Mesendoderm (in vitro differentiated cells): ENCODE measurements at regions not wholly inside any gene's neighbourhood (a gene's known extent, or its start where the extent isn't known, plus 50 kb on each side); places are given as distances from the start of the nearest gene placed in this dataset.
"Not testable (repeated sequence)": the region's sequence is repeated elsewhere in the genome, so short reads cannot be mapped to it uniquely, and the experiment has no call there.

Experiments
- DNase-seq: peaks from one replicate; pipeline ENCODE4 v3.0.0; 2013
- H2AK5ac ChIP-seq: 2 replicates; pipeline ENCODE4 v1.6.1; 2013; ENCODE audit warnings: low read length, inconsistent platforms
- H2BK120ac ChIP-seq: 2 replicates; pipeline ENCODE4 v1.6.1; 2013; ENCODE audit warnings: low read depth, mild to moderate bottlenecking, low read length, moderate library complexity, mixed read lengths
- H2BK15ac ChIP-seq: replicated peaks from 2 replicates; pipeline ENCODE4 v1.6.1; 2013; ENCODE audit warnings: low read depth, mild to moderate bottlenecking, moderate library complexity
- H2BK5ac ChIP-seq: 2 replicates; pipeline ENCODE4 v1.6.1; 2013; ENCODE audit warnings: low read length, inconsistent platforms
- H3K18ac ChIP-seq: 2 replicates; pipeline ENCODE4 v1.6.1; 2013; ENCODE audit warnings: mild to moderate bottlenecking, low read length, mixed read lengths
- H3K23ac ChIP-seq: one replicate; pipeline ENCODE4 v1.6.1; 2013; ENCODE audit warnings: low read length
- H3K27ac ChIP-seq: 2 replicates; pipeline ENCODE4 v1.5.1; 2013; ENCODE audit warnings: low read depth, mild to moderate bottlenecking, inconsistent platforms, low read length, moderate library complexity
- H3K27me3 ChIP-seq: 2 replicates; pipeline ENCODE4 v1.6.1; 2013; ENCODE audit warnings: low read length, control low read depth, mild to moderate bottlenecking, inconsistent platforms; ENCODE audit not compliant: insufficient read depth, poor library complexity
- H3K36me3 ChIP-seq: 2 replicates; pipeline ENCODE4 v1.6.1; 2013; ENCODE audit warnings: low read length, inconsistent platforms; ENCODE audit not compliant: control insufficient read depth, insufficient read depth
- H3K4ac ChIP-seq: one replicate; pipeline ENCODE4 v1.6.1; 2013; ENCODE audit warnings: low read depth, mild to moderate bottlenecking, low read length, moderate library complexity
- H3K4me1 ChIP-seq: 2 replicates; pipeline ENCODE4 v1.6.1; 2013; ENCODE audit warnings: low read depth, low read length, inconsistent platforms; ENCODE audit not compliant: control insufficient read depth
- H3K4me2 ChIP-seq: 2 replicates; pipeline ENCODE4 v1.6.1; 2013; ENCODE audit warnings: low read length
- H3K4me3 ChIP-seq: 2 replicates; pipeline ENCODE4 v1.5.1; 2013; ENCODE audit warnings: mild to moderate bottlenecking, low read length
- H3K56ac ChIP-seq: one replicate; pipeline ENCODE4 v1.6.1; 2013; ENCODE audit warnings: low read length
- H3K79me1 ChIP-seq: 2 replicates; pipeline ENCODE4 v1.6.1; 2013; ENCODE audit warnings: low read length, inconsistent platforms
- H3K79me2 ChIP-seq: 2 replicates; pipeline ENCODE4 v1.6.1; 2013; ENCODE audit warnings: mild to moderate bottlenecking, low read length; ENCODE audit not compliant: control insufficient read depth, insufficient read depth
- H3K9ac ChIP-seq: 2 replicates; pipeline ENCODE4 v1.6.1; 2013; ENCODE audit warnings: low read length, inconsistent platforms
- H4K5ac ChIP-seq: one replicate; pipeline ENCODE4 v1.6.1; 2013; ENCODE audit warnings: low read length
- H4K8ac ChIP-seq: one replicate; pipeline ENCODE4 v1.6.1; 2013; ENCODE audit warnings: low read depth, mild to moderate bottlenecking, control low read depth, low read length, moderate library complexity
- WGBS: extraction: QIAGEN DNeasy Blood & Tissue Kit; methylation state at CpG from one replicate; pipeline ENCODE4 v1.1.7; 2013; ENCODE audit warnings: low lambda C conversion rate, missing lambda C conversion rate; ENCODE audit not compliant: insufficient coverage; ENCODE audit errors: extremely low coverage; 5-methylcytosine and 5-hydroxymethylcytosine counted together

DNA sequence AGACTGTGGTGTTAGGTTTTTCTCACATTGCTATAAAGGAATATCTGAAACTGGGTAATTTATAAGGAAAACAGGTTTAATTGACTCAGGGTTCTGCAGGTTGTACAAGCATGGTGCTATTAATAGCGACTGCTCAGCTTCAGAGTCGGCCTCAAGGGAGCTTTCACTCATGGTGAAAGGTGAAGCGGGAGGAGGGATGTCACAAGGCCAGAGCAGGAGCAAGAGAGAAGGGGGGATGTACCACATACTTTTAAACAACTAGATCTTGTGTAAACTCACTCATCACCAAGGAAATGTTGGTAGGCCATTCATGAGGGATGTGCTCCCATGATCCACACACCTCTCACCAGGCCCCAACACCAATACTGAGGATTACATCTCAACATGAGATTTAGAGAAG, 313.2 kb downstream of the UBE2NL start:
- not testable (repeated sequence) for H3K79me2 ChIP-seq, H4K8ac ChIP-seq, H3K79me1 ChIP-seq, H2BK5ac ChIP-seq, H3K23ac ChIP-seq, H2BK15ac ChIP-seq, H2AK5ac ChIP-seq, H3K27me3 ChIP-seq, H3K56ac ChIP-seq, H2BK120ac ChIP-seq, H4K5ac ChIP-seq, H3K27ac ChIP-seq, H3K9ac ChIP-seq, H3K4me2 ChIP-seq, DNase-seq, H3K4me3 ChIP-seq, H3K18ac ChIP-seq, H3K4me1 ChIP-seq, H3K4ac ChIP-seq, H3K36me3 ChIP-seq
- WGBS = no CpG with 5 or more reads among the region's 3 CpGs

- H2BK120ac ChIP-seq, H3K9ac ChIP-seq, H2AK5ac ChIP-seq, H3K36me3 ChIP-seq, H4K8ac ChIP-seq, H3K4me2 ChIP-seq, H3K18ac ChIP-seq, H3K27me3 ChIP-seq, H3K27ac ChIP-seq, H2BK5ac ChIP-seq, H2BK15ac ChIP-seq, H3K4me3 ChIP-seq, H3K56ac ChIP-seq, H3K23ac ChIP-seq, H4K5ac ChIP-seq, H3K4ac ChIP-seq, H3K79me2 ChIP-seq, H3K79me1 ChIP-seq, DNase-seq, H3K4me1 ChIP-seq: not testable (repeated sequence)
- no CpG with 5 or more reads among the region's 2 CpGs for WGBS
These were observed 318.9 kb downstream of the UBE2NL start for GRCh38 chrX:144202726-144203125.

- not testable (repeated sequence) for H3K9ac ChIP-seq, H4K5ac ChIP-seq, H3K23ac ChIP-seq, H3K4me2 ChIP-seq, H3K36me3 ChIP-seq, DNase-seq, H3K56ac ChIP-seq, H4K8ac ChIP-seq, H2BK120ac ChIP-seq, H3K4ac ChIP-seq, H3K4me1 ChIP-seq, H2BK15ac ChIP-seq, H3K4me3 ChIP-seq, H3K18ac ChIP-seq, H3K79me1 ChIP-seq, H3K79me2 ChIP-seq, H2BK5ac ChIP-seq, H3K27ac ChIP-seq, H2AK5ac ChIP-seq, H3K27me3 ChIP-seq
- WGBS = no CpG with 5 or more reads among the region's 6 CpGs
These were observed 324.6 kb downstream of the UBE2NL start for GRCh38 chrX:144208360-144209024.

- DNase-seq = no peak
- no peaks in the 10 kb centered on the region for H3K79me1 ChIP-seq
- H3K27ac ChIP-seq = no peak overlapping the region
- H3K23ac ChIP-seq = no peak overlapping the region
- H2BK15ac ChIP-seq = no peak overlapping the region
- no peak overlapping the region for H3K4ac ChIP-seq
- H3K36me3 ChIP-seq = no peaks in the 10 kb centered on the region
- H2BK5ac ChIP-seq = no peak overlapping the region
- no peak overlapping the region for H3K56ac ChIP-seq
- H3K18ac ChIP-seq = no peak overlapping the region
- H4K8ac ChIP-seq = no peak overlapping the region
- H3K27me3 ChIP-seq = no peaks in the 10 kb centered on the region
- H4K5ac ChIP-seq = no peak overlapping the region
- H3K4me1 ChIP-seq = no peaks in the 10 kb centered on the region
- no peak overlapping the region for H3K9ac ChIP-seq
- no peaks in the 10 kb centered on the region for H3K79me2 ChIP-seq
- no peak overlapping the region for H2AK5ac ChIP-seq
- no peak overlapping the region for H3K4me3 ChIP-seq
- no peak overlapping the region for H3K4me2 ChIP-seq
- H2BK120ac ChIP-seq = no peak overlapping the region
These were observed 330.8 kb downstream of the UBE2NL start for GRCh38 chrX:144214651-144215050.

DNA sequence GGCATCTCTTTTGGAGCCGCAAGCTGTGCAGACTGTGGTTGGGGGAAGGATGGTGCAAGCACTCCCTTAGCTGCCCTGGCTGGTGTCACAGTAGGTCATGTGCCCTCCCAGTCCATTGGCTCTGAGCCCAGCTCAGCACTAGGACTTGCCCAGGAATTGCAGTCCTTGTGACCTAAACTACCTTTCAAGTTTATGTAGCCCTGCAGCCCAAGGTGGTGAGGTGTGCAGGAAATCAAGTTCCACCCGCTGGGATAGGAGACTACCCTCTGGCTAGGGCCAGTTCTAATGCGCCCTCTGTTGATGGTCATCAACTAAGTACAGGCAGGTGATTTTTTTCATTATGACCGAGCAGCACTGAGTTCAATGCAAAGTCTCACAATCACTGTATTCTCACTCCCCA, 335.2 kb downstream of the UBE2NL start:
- H4K5ac ChIP-seq = no peak overlapping the region
- no peak overlapping the region for H3K9ac ChIP-seq
- H3K27me3 ChIP-seq = no peaks in the 10 kb centered on the region
- no peak overlapping the region for H3K56ac ChIP-seq
- no peak overlapping the region for H4K8ac ChIP-seq
- peak; percentile 70 for DNase-seq
- H3K18ac ChIP-seq = no peak overlapping the region
- no peak overlapping the region for H3K27ac ChIP-seq
- H2BK120ac ChIP-seq = no peak overlapping the region
- no peak overlapping the region for H3K4ac ChIP-seq
- H2AK5ac ChIP-seq = no peak overlapping the region
- no peaks in the 10 kb centered on the region for H3K79me1 ChIP-seq
- WGBS = no CpG with 5 or more reads among the region's 4 CpGs
- H3K79me2 ChIP-seq = no peaks in the 10 kb centered on the region
- no peak overlapping the region for H3K23ac ChIP-seq
- H3K4me3 ChIP-seq = no peak overlapping the region
- H2BK15ac ChIP-seq = no peak overlapping the region
- no peak overlapping the region for H3K4me2 ChIP-seq
- H2BK5ac ChIP-seq = no peak overlapping the region
- no peaks in the 10 kb centered on the region for H3K36me3 ChIP-seq
- H3K4me1 ChIP-seq = no peaks in the 10 kb centered on the region

- H3K79me2 ChIP-seq, H3K4me2 ChIP-seq, H3K23ac ChIP-seq, H4K8ac ChIP-seq, DNase-seq, H3K4ac ChIP-seq, H4K5ac ChIP-seq, H2BK5ac ChIP-seq, H3K4me1 ChIP-seq, H3K27me3 ChIP-seq, H2AK5ac ChIP-seq, H2BK120ac ChIP-seq, H2BK15ac ChIP-seq, H3K9ac ChIP-seq, H3K36me3 ChIP-seq, H3K4me3 ChIP-seq, H3K56ac ChIP-seq, H3K27ac ChIP-seq, H3K79me1 ChIP-seq, H3K18ac ChIP-seq: not testable (repeated sequence)
- WGBS = no CpG with 5 or more reads among the region's 40 CpGs
These were observed 347.4 kb downstream of the UBE2NL start for GRCh38 chrX:144231116-144231785.
